GM18505 (cell line): ENCODE measurements at regions not wholly inside any gene's neighbourhood (a gene's known extent, or its start where the extent isn't known, plus 50 kb on each side); places are given as distances from the start of the nearest gene placed in this dataset.
A peak's percentile ranks its signal among the peaks of the same experiment; 100 is the strongest.
"Not testable (repeated sequence)": the region's sequence is repeated elsewhere in the genome, so short reads cannot be mapped to it uniquely, and the experiment has no call there.

Experiments
- ATAC-seq: cut with Tn5 transposase; IDR thresholded peaks from one replicate; pipeline ENCODE4 v1.9.1; 2021; ENCODE audit not compliant: unreplicated experiment
- POLR2A ChIP-seq: IDR thresholded peaks from 4 replicates; pipeline ENCODE4 v1.6.1; 2011; ENCODE audit warnings: borderline replicate concordance; ENCODE audit not compliant: insufficient read depth, insufficient read length; ENCODE audit errors: extremely low read depth

GRCh38 chr5:60509519-60509918, 190.4 kb downstream of the DEPDC1B start:
- TF ChIP-seq POLR2A: no peak
- ATAC-seq: no peak

GRCh38 chr5:60507687-60508086, 192.3 kb downstream of the DEPDC1B start:
- ATAC-seq: no peak
- TF ChIP-seq POLR2A: no peak

GRCh38 chr5:60505373-60506171, 194.4 kb downstream of the DEPDC1B start:
- ATAC-seq: no peak
- no peak for TF ChIP-seq POLR2A

GRCh38 chr5:60504342-60504741, 195.6 kb downstream of the DEPDC1B start:
- no peak for TF ChIP-seq POLR2A
- peak; percentile 85 for ATAC-seq

- TF ChIP-seq POLR2A: no peak
- peak; percentile 66 for ATAC-seq
Observed at GRCh38 chr5:60503771-60504170, 196.2 kb downstream of the DEPDC1B start.

- TF ChIP-seq POLR2A: no peak
- ATAC-seq: no peak
Observed at GRCh38 chr5:60497706-60498500, 202.1 kb downstream of the DEPDC1B start.

GRCh38 chr5:60495644-60496520, 204.1 kb downstream of the DEPDC1B start:
- ATAC-seq: no peak
- TF ChIP-seq POLR2A: no peak

GRCh38 chr5:60494635-60495034, 205.3 kb downstream of the DEPDC1B start:
- ATAC-seq: peak; percentile 80

GRCh38 chr5:60494144-60494543, 205.8 kb downstream of the DEPDC1B start:
- ATAC-seq: no peak
- TF ChIP-seq POLR2A: no peak

More at GRCh38 chr5:60494635-60495034, 205.3 kb downstream of the DEPDC1B start:
- TF ChIP-seq POLR2A: no peak

GRCh38 chr5:60493372-60493771, 206.6 kb downstream of the DEPDC1B start:
- no peak for TF ChIP-seq POLR2A
- no peak for ATAC-seq

GRCh38 chr5:60492958-60493357, 207.0 kb downstream of the DEPDC1B start:
- no peak for ATAC-seq
- no peak for TF ChIP-seq POLR2A

- not testable (repeated sequence) for ATAC-seq
Observed at GRCh38 chr5:60492358-60492757, 207.6 kb downstream of the DEPDC1B start.

- ATAC-seq: no peak
Observed at GRCh38 chr5:60490597-60491166, 209.3 kb downstream of the DEPDC1B start.

More at GRCh38 chr5:60490597-60491166, 209.3 kb downstream of the DEPDC1B start:
- no peak for TF ChIP-seq POLR2A
